GM12874 (cell line): ENCODE measurements at regions not wholly inside any gene's neighbourhood (a gene's known extent, or its start where the extent isn't known, plus 50 kb on each side); places are given as distances from the start of the nearest gene placed in this dataset.

Experiments
- TF ChIP-seq, protein P1 (sequence below): IDR thresholded peaks from 2 replicates; pipeline ENCODE4 v1.5.1; 2011; ENCODE audit warnings: low read depth, mild to moderate bottlenecking, control low read depth, low read length, moderate library complexity; ENCODE audit not compliant: insufficient read depth

DNA sequence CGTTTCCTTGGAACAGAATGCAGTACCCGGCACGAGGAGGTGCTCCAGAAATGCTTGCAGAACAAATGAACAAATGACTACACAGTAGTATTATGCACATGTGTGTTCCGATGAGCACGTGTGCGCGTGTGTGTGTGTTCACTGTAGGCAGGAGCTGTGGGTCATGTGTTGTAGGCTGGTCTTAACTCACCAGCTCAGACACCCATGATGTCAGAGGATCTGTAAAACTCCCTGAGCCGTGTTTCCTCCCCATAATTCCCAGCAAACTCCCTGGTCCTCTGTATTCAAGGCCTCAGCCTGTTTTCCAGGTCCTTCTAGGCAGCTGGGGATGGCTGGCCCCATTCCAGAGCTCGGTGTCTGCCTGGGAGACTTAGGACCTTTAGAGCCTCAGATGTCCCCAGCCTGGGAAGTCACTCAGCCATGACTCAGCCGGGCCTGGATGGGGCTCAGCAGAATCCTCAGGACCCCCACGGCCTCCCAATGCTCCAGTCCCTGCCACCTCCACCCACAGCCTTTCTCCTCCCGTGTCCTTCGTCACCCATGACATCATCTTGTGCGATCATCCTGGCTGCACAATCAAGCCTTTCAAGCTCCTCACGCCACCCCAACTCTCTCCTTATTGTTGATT lies 475.0 kb upstream of the SULF2 start:
- TF ChIP-seq, protein P1, sequence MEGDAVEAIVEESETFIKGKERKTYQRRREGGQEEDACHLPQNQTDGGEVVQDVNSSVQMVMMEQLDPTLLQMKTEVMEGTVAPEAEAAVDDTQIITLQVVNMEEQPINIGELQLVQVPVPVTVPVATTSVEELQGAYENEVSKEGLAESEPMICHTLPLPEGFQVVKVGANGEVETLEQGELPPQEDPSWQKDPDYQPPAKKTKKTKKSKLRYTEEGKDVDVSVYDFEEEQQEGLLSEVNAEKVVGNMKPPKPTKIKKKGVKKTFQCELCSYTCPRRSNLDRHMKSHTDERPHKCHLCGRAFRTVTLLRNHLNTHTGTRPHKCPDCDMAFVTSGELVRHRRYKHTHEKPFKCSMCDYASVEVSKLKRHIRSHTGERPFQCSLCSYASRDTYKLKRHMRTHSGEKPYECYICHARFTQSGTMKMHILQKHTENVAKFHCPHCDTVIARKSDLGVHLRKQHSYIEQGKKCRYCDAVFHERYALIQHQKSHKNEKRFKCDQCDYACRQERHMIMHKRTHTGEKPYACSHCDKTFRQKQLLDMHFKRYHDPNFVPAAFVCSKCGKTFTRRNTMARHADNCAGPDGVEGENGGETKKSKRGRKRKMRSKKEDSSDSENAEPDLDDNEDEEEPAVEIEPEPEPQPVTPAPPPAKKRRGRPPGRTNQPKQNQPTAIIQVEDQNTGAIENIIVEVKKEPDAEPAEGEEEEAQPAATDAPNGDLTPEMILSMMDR = no peak

DNA sequence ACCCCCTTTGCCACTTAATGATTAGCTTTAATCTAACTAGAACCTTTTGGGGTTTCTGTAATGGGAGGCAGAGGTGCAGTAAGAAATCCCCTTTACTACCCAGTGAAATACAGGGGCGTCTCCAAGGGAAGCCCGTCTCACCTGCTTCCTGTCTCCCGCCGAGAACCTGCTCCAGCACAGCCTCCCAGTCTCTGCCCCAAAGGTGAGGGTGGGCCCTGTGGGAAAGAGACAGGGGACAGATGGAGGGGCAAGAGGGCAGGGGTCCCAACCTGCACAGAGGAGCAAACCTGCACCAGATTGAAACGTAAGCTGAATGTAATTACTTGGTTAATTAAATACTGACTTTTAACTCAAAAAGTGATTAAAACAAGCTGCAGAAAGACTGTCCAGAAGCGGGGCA lies 474.2 kb upstream of the SULF2 start:
- TF ChIP-seq, protein P1 = no peak

DNA sequence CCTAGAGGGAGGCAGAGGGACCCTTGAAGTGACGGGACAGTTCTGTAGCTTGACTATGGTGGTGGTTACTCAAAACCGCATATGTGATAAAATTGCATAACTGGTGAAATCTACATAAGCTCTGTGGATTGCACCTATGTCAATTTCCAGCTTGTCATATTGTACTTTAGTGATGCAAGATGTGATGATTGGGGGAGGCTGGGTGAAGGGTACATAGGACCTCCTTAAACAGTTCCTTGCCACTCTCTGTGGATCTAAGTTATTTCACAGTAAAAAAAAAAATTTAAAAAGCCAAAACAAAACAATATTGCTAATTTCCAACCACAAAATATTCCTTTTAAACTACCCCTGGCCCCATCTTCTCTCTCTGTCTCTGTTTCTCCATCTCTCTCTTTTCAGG lies 472.6 kb upstream of the SULF2 start:
- TF ChIP-seq, protein P1 = no peak

DNA sequence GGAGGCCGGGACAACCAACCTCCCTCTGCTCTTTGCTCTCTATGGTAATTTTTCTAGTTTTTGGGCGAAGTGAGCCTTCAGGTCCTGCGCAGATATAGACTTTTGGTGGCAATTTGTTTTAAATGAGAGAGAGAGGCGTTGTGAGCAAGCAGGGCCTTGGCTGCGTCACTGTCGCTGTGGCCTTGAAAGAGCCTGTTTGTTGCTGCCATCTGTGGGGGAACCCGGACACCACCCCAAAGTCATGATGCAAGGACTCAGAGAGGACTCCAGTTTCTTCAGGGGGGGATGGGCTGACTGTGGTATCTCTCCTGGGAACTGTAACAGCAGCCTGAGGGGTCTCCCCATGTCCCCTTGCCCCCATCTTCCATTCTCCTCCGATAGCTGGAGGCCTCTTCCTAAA lies 462.7 kb upstream of the SULF2 start:
- TF ChIP-seq, protein P1 = no peak

DNA sequence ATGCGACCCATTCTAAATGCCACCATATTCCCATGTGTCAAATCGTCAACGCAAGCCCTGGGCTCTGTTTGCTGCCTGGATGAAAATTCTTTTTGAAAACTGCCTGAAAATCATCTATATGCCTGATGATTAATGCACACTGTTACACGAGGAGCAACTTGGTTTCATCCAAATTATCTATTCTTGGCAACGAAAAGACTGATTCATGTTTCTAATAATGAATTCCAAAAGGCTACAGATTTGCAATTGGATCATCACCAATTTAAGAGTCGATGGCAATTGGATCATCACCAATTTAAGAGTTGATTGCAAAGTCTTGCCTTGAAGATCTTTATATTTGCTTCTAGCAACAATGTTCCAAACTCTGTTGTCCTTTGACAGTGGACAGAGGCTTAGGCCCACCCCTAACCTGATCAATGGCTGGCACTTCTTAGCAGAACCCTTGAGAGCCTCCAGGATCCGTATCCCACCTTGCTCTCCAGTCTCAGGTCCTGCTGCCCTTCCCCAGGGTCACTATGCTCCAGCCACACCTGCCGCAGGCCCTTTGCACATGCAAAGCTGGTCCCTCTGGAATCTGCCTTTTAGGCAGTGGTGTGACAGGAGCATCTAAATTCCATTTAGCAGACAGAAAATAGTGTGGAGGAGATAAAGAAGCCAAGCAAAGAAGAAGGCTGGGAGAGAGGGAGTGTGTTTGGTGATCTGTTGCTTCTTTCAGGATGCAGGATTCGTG lies 460.9 kb upstream of the SULF2 start:
- TF ChIP-seq, protein P1 = no peak

DNA sequence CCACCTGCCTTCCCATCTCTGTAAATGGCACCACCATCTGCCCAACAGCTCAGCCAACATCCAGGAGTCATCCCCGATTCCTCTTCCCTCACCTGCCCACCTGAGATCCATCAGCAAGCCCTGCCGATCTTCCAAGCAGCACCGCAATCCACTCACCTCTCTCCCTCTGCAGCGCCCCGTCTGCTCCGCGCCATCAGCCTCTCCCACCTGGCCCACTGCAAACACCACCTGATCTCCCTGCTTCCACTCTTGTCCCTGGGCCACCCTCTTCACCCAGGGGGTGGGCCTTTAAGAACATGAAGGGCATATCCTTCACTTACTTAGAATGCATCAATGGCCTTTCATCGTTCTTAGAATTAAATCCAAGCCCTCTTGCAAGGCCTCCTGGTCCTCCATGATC lies 457.3 kb upstream of the SULF2 start:
- TF ChIP-seq, protein P1 = no peak

DNA sequence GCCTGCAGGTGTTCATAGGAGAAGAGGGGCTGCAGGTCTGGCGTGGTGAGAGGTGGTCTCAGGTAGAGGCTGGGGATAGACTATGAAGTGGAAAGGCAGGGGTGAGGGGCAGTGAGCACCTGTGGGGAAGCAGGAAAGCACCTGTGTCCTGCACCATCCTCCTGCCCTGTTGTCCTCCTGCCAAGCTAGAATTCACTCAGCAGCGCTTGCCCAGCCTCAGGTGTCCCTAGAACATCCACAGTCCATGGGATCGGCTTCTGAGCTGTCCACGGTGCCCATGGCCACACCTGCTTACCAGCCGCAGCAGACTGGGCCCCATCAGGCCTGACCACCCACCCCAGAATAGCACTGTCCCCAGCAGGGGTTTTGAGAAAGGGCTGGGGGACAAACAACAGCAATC lies 456.2 kb upstream of the SULF2 start:
- TF ChIP-seq, protein P1 = no peak
